IMR-90 (cell line): ENCODE measurements at regions not wholly inside any gene's neighbourhood (a gene's known extent, or its start where the extent isn't known, plus 50 kb on each side); places are given as distances from the start of the nearest gene placed in this dataset.

Experiments
- ATAC-seq: fragments of 200-7000 bp; cut with Tn5 transposase; 2 replicates; pipeline ENCODE4 v1.9.1; 2020; ENCODE audit warnings: low read depth, mild to moderate bottlenecking, moderate library complexity
- BruUV-seq: library from RNA; stranded (reverse); fragments of 400-500 nt; replicated peaks from 2 replicates; lab custom pipeline; 2021; lab: Mats Ljungman, UMichigan
- CTCF ChIA-PET: fragments of 300-600 bp; formaldehyde crosslinking; extraction: SDS; loops from one replicate; lab custom pipeline; 2021; ENCODE audit warnings: antibody characterized with exemption; lab: Yijun Ruan, JAX
- POLR2A ChIA-PET: fragments of 300-600 bp; sonication (Branson Sonifier 250); formaldehyde crosslinking; loops from one replicate; lab custom pipeline; 2022; ENCODE audit warnings: antibody characterized with exemption; ENCODE audit not compliant: unreplicated experiment; lab: Charles Lee
- DNase-seq: peaks from one replicate; pipeline ENCODE4 v3.0.0; 2013
- H2AFZ ChIP-seq: replicated peaks from 2 replicates; pipeline ENCODE3; 2013; ENCODE audit warnings: low read length, mild to moderate bottlenecking; ENCODE audit not compliant: poor library complexity
- H2AK5ac ChIP-seq: 2 replicates; pipeline ENCODE4 v1.6.1; 2013; ENCODE audit warnings: low read depth, low read length, inconsistent platforms
- H2AK9ac ChIP-seq: replicated peaks from 2 replicates; pipeline ENCODE3; 2013; ENCODE audit warnings: mild to moderate bottlenecking, low read depth, low read length, moderate library complexity; ENCODE audit not compliant: poor library complexity
- H2BK120ac ChIP-seq: 2 replicates; pipeline ENCODE4 v1.6.1; 2013; ENCODE audit warnings: low read depth, low read length, inconsistent platforms
- H2BK15ac ChIP-seq: 3 replicates; pipeline ENCODE4 v1.6.1; 2013; ENCODE audit warnings: low read depth, low read length, inconsistent platforms
- H2BK20ac ChIP-seq: 2 replicates; pipeline ENCODE4 v1.6.1; 2013; ENCODE audit warnings: low read depth, mild to moderate bottlenecking, inconsistent platforms, low read length, moderate library complexity
- H2BK5ac ChIP-seq: 2 replicates; pipeline ENCODE4 v1.6.1; 2013; ENCODE audit warnings: mild to moderate bottlenecking, low read depth, low read length, inconsistent platforms; ENCODE audit not compliant: poor library complexity, severe bottlenecking
- H3K14ac ChIP-seq: replicated peaks from 2 replicates; pipeline ENCODE4 v1.6.1; 2013; ENCODE audit warnings: low read depth, low read length, inconsistent platforms
- H3K18ac ChIP-seq: 2 replicates; pipeline ENCODE4 v1.6.1; 2013; ENCODE audit warnings: low read depth, low read length, control low read depth
- H3K23ac ChIP-seq: 2 replicates; pipeline ENCODE4 v1.6.1; 2013; ENCODE audit warnings: low read depth, low read length, inconsistent platforms
- H3K27ac ChIP-seq: 2 replicates; pipeline ENCODE4 v1.5.1; 2013; ENCODE audit warnings: mild to moderate bottlenecking, control low read depth, low read length; ENCODE audit not compliant: insufficient read depth
- H3K27me3 ChIP-seq: 2 replicates; pipeline ENCODE4 v1.6.1; 2013; ENCODE audit warnings: low read length; ENCODE audit not compliant: control insufficient read depth, insufficient read depth
- H3K36me3 ChIP-seq: 2 replicates; pipeline ENCODE4 v1.6.1; 2013; ENCODE audit warnings: low read length, mixed read lengths; ENCODE audit not compliant: control insufficient read depth, insufficient read depth
- H3K4ac ChIP-seq: 2 replicates; pipeline ENCODE4 v1.6.1; 2013; ENCODE audit warnings: low read depth, low read length, inconsistent platforms
- H3K4me1 ChIP-seq: 2 replicates; pipeline ENCODE4 v1.6.1; 2013; ENCODE audit warnings: low read length, mixed read lengths; ENCODE audit not compliant: control insufficient read depth, insufficient read depth
- H3K4me2 ChIP-seq: 2 replicates; pipeline ENCODE4 v1.6.1; 2013; ENCODE audit warnings: low read depth, mild to moderate bottlenecking, control low read depth, low read length, moderate library complexity
- H3K4me3 ChIP-seq: 2 replicates; pipeline ENCODE4 v1.5.1; 2013; ENCODE audit warnings: low read depth, mild to moderate bottlenecking, control low read depth, low read length, moderate library complexity; ENCODE audit not compliant: insufficient read depth
- H3K56ac ChIP-seq: 2 replicates; pipeline ENCODE4 v1.6.1; 2013; ENCODE audit warnings: low read length, inconsistent platforms; ENCODE audit not compliant: insufficient read depth; ENCODE audit errors: extremely low read depth
- H3K79me1 ChIP-seq, 2 experiments: 2 replicates each; pipeline ENCODE4 v1.6.1; 2013; ENCODE audit warnings: low read length in 2 of 2, inconsistent platforms in 1 of 2, low read depth in 1 of 2
- H3K9ac ChIP-seq: 2 replicates; pipeline ENCODE4 v1.6.1; 2013; ENCODE audit warnings: low read depth, low read length, control low read depth
- H3K9me1 ChIP-seq: 2 replicates; pipeline ENCODE4 v1.6.1; 2013; ENCODE audit warnings: low read length, inconsistent platforms; ENCODE audit not compliant: insufficient read depth
- H3K9me3 ChIP-seq: 2 replicates; pipeline ENCODE4 v1.6.1; 2013; ENCODE audit warnings: low read length; ENCODE audit not compliant: control insufficient read depth, insufficient read depth
- H4K20me1 ChIP-seq: 2 replicates; pipeline ENCODE4 v1.6.1; 2013; ENCODE audit warnings: low read length, inconsistent platforms; ENCODE audit not compliant: insufficient read depth
- H4K5ac ChIP-seq: 2 replicates; pipeline ENCODE4 v1.6.1; 2013; ENCODE audit warnings: mild to moderate bottlenecking, low read depth, low read length, control low read depth
- H4K8ac ChIP-seq, 2 experiments: 2 replicates each; pipeline ENCODE4 v1.6.1; 2013; ENCODE audit warnings: low read depth in 2 of 2, low read length in 2 of 2, control low read depth in 1 of 2, inconsistent platforms in 1 of 2
- H4K91ac ChIP-seq: 2 replicates; pipeline ENCODE4 v1.6.1; 2013; ENCODE audit warnings: low read depth, low read length, inconsistent platforms; ENCODE audit not compliant: insufficient read depth
- BHLHE40 ChIP-seq: fragments of 150-350 bp; IDR thresholded peaks from 2 replicates; pipeline ENCODE4 v1.6.1; 2016; ENCODE audit warnings: mild to moderate bottlenecking, low read depth, low read length
- CEBPB ChIP-seq: IDR thresholded peaks from 2 replicates; pipeline ENCODE4 v1.6.1; 2012; ENCODE audit warnings: low read depth, low read length, improper control_type of control experiment
- CHD1 ChIP-seq: IDR thresholded peaks from 2 replicates; pipeline ENCODE4 v1.6.1; 2012; ENCODE audit warnings: low read depth, low read length, improper control_type of control experiment
- ELK1 ChIP-seq: fragments of 150-350 bp; IDR thresholded peaks from 2 replicates; pipeline ENCODE4 v1.6.1; 2016; ENCODE audit warnings: low read depth, mild to moderate bottlenecking, low read length, moderate library complexity, borderline replicate concordance
- FOS ChIP-seq: fragments of 150-350 bp; IDR thresholded peaks from 2 replicates; pipeline ENCODE4 v1.6.1; 2016; ENCODE audit warnings: low read depth, low read length
- MAFK ChIP-seq: IDR thresholded peaks from 2 replicates; pipeline ENCODE4 v1.6.1; 2012; ENCODE audit warnings: low read depth, low read length, improper control_type of control experiment
- MAZ ChIP-seq: IDR thresholded peaks from 2 replicates; pipeline ENCODE4 v1.6.1; 2012; ENCODE audit warnings: low read depth, mild to moderate bottlenecking, low read length, improper control_type of control experiment, moderate library complexity, borderline replicate concordance
- MXI1 ChIP-seq: IDR thresholded peaks from 2 replicates; pipeline ENCODE4 v1.6.1; 2012; ENCODE audit warnings: low read depth, mild to moderate bottlenecking, low read length, moderate library complexity, borderline replicate concordance
- NFE2L2 ChIP-seq: fragments of 150-350 bp; IDR thresholded peaks from 2 replicates; pipeline ENCODE4 v1.6.1; 2016; ENCODE audit warnings: low read depth, mild to moderate bottlenecking, low read length
- POLR2A ChIP-seq: IDR thresholded peaks from 2 replicates; pipeline ENCODE4 v1.6.1; 2012; ENCODE audit warnings: mild to moderate bottlenecking, low read depth, low read length
- RAD21 ChIP-seq: IDR thresholded peaks from 2 replicates; pipeline ENCODE4 v1.6.1; 2012; ENCODE audit warnings: low read length, improper control_type of control experiment
- RCOR1 ChIP-seq: IDR thresholded peaks from 2 replicates; pipeline ENCODE4 v1.6.1; 2012; ENCODE audit warnings: mild to moderate bottlenecking, low read length, improper control_type of control experiment; ENCODE audit not compliant: insufficient replicate concordance
- RFX5 ChIP-seq: IDR thresholded peaks from 2 replicates; pipeline ENCODE4 v1.8.0; 2012; ENCODE audit warnings: low read depth, mild to moderate bottlenecking, low read length, moderate library complexity
- SMC3 ChIP-seq: fragments of 150-350 bp; IDR thresholded peaks from 2 replicates; pipeline ENCODE4 v1.6.1; 2016; ENCODE audit warnings: low read depth, mild to moderate bottlenecking, antibody characterized with exemption, low read length, moderate library complexity
- USF2 ChIP-seq: fragments of 150-350 bp; IDR thresholded peaks from 2 replicates; pipeline ENCODE4 v1.6.1; 2017; ENCODE audit warnings: mild to moderate bottlenecking, antibody characterized with exemption, low read length, low read depth
- WGBS, 2 experiments: methylation state at CpG; one replicate each; pipeline versions ENCODE4 v1.1.5 to v1.1.7; 2013; ENCODE audit warnings: missing lambda C conversion rate in 2 of 2; ENCODE audit not compliant: insufficient read length in 1 of 2; ENCODE audit errors: extremely low coverage in 2 of 2; 5-methylcytosine and 5-hydroxymethylcytosine counted together
- dilution Hi-C: fragments of 300-500 bp; cut with HindIII; formaldehyde crosslinking; loops from one replicate; pipeline ENCODE4 v1.14.3; 2018; ENCODE audit warnings: low sequenced_read_pairs; ENCODE audit not compliant: unreplicated experiment
- in situ Hi-C: fragments of 300-500 bp; cut with MboI; formaldehyde crosslinking; loops from 3 replicates; pipeline ENCODE4 v1.14.3; 2019; ENCODE audit warnings: low sequenced_read_pairs, inconsistent platforms, mixed read lengths
- intact Hi-C: fragments of 100-400 bp; cut with micrococcal nuclease; formaldehyde crosslinking; loops from 2 replicates; pipeline ENCODE4 v1.10.0; 2022
- TF ChIP-seq, protein P1 (sequence below): conservative IDR thresholded peaks from 2 replicates; pipeline ENCODE4 v1.5.1; 2012; ENCODE audit warnings: mild to moderate bottlenecking, low read depth, low read length, improper control_type of control experiment

GRCh38 chr14:58716706-58717105 is 78.9 kb downstream of the DACT1 start:
- H2AFZ ChIP-seq, result peak overlapping the region; percentile 38
- peak overlapping the region; percentile 54; the same call in 1 of the 2 replicates for H3K4ac ChIP-seq
- peak overlapping the region; percentile 58; the same call in 1 of the 3 replicates for H2BK15ac ChIP-seq
- H4K5ac ChIP-seq, result peak overlapping the region; percentile 5; the same call in 1 of the 2 replicates
- peak overlapping the region in 1 of 2 experiments; percentile 11; a peak in 1 of 4 replicates for H4K8ac ChIP-seq
- peaks cover 17% of the 10 kb centered on the region for H3K9me1 ChIP-seq
- H2AK5ac ChIP-seq, result peak overlapping the region; percentile 54; the same call in 1 of the 2 replicates
- no peaks in the 10 kb centered on the region for H3K36me3 ChIP-seq
- intact Hi-C loops, result no loop called here
- in situ Hi-C loops, result no loop called here
- no peak overlapping the region for H3K9ac ChIP-seq
- peak overlapping the region; percentile 62; the same call in 1 of the 2 replicates for H2BK120ac ChIP-seq
- POLR2A ChIA-PET, result interaction anchor here (0.6 kb wide), 1 partner anchor 13 kb away, joined by 6 read pairs; no protein-coding TSS in a partner anchor
- H3K27me3 ChIP-seq, result peaks cover 8% of the 10 kb centered on the region
- H3K4me3 ChIP-seq, result no peak overlapping the region
- H2BK5ac ChIP-seq, result no peak overlapping the region
- H4K20me1 ChIP-seq, result no peaks in the 10 kb centered on the region
- BruUV-seq, result no TSS peak
- 80% methylated on average over 4 of the region's 6 CpGs; no CpG with 5 or more reads in 1 of the 2 experiments for WGBS, 2 experiments
- no peak for TF ChIP-seq NFE2L2
- TF ChIP-seq BHLHE40, result no peak
- no peak for TF ChIP-seq USF2
- no peak for TF ChIP-seq RFX5
- no peak for TF ChIP-seq SMC3
- TF ChIP-seq MAZ, result no peak
- no peak for TF ChIP-seq CHD1
- TF ChIP-seq FOS, result no peak
- TF ChIP-seq, protein P1, sequence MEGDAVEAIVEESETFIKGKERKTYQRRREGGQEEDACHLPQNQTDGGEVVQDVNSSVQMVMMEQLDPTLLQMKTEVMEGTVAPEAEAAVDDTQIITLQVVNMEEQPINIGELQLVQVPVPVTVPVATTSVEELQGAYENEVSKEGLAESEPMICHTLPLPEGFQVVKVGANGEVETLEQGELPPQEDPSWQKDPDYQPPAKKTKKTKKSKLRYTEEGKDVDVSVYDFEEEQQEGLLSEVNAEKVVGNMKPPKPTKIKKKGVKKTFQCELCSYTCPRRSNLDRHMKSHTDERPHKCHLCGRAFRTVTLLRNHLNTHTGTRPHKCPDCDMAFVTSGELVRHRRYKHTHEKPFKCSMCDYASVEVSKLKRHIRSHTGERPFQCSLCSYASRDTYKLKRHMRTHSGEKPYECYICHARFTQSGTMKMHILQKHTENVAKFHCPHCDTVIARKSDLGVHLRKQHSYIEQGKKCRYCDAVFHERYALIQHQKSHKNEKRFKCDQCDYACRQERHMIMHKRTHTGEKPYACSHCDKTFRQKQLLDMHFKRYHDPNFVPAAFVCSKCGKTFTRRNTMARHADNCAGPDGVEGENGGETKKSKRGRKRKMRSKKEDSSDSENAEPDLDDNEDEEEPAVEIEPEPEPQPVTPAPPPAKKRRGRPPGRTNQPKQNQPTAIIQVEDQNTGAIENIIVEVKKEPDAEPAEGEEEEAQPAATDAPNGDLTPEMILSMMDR, result no peak
- TF ChIP-seq ELK1, result no peak
- TF ChIP-seq POLR2A, result no peak
- no peak for TF ChIP-seq MAFK
- TF ChIP-seq CEBPB, result no peak
- TF ChIP-seq MXI1, result no peak
- no peak for TF ChIP-seq RCOR1
- TF ChIP-seq RAD21, result no peak
- H3K18ac ChIP-seq, result peak overlapping the region; percentile 51
- DNase-seq (no peak), ATAC-seq (no peak)
- H2BK20ac ChIP-seq, result peak overlapping the region; percentile 46; the same call in 1 of the 2 replicates
- H3K27ac ChIP-seq, result no peak overlapping the region
- H3K4me1 ChIP-seq, result peaks cover 14% of the 10 kb centered on the region
- H3K23ac ChIP-seq, result peak overlapping the region; percentile 57; the same call in 1 of the 2 replicates
- no peak overlapping the region for H2AK9ac ChIP-seq
- CTCF ChIA-PET, result no interaction called here
- dilution Hi-C loops, result no loop called here
- no peaks in the 10 kb centered on the region for H3K79me1 ChIP-seq
- H3K4me2 ChIP-seq, result no peak overlapping the region
- H3K14ac ChIP-seq, result 0 out of 2 replicates have a peak overlapping the region, but pooled peaks have one; percentile 19
- H3K56ac ChIP-seq, result no peak overlapping the region
- no peaks in the 10 kb centered on the region for H3K9me3 ChIP-seq
- H4K91ac ChIP-seq, result 0 out of 2 replicates have a peak overlapping the region, but pooled peaks have one; percentile 14
